SH-SY5Y (cell line): ENCODE measurements at regions not wholly inside any gene's neighbourhood (a gene's known extent, or its start where the extent isn't known, plus 50 kb on each side); places are given as distances from the start of the nearest gene placed in this dataset.

Experiments
- GATA2 ChIP-seq: IDR thresholded peaks from 2 replicates; pipeline ENCODE4 v1.6.1; 2011; ENCODE audit warnings: mild to moderate bottlenecking, low read depth, low read length
- GATA3 ChIP-seq: IDR thresholded peaks from 2 replicates; pipeline ENCODE4 v1.6.1; 2011; ENCODE audit warnings: low read depth, mild to moderate bottlenecking, low read length, moderate library complexity

DNA sequence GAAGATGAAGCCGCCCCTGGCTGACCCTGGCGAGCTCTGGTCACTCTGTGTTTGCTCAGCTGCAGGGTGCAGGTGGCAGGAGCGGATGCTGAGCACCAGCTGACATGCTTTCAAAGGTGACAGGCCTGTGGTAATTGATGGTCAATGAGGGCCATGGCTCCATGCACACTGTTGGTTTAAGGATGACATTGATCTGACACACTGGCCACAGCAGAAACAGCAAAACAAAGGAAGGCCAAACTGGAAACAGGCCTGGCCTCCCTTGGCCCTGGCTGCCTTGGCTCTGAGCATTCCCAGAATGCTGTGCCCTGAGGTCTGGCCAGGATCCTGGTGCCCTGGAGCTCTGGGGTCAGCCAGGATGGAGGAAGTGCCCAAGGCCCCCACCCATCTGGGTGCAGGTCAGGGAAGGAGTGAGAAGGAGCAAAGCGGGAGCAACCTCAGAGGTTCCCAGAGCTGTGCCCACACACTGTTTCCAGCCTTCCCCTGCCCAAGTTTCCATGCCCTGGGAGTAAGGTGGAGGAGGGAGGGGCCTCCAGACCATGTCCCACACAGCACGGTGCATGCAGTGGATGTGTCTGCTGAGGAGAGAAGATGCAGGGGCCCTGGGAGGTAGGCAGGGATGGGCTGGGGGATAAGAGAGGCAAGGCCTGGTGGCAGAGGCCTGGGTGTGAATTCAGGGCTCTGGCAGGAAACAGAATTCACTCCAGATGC is 302.2 kb downstream of the RPS24 start:
- TF ChIP-seq GATA2 (no peak), GATA3 (no peak)

GRCh38 chr10:78336402-78336791 is 302.7 kb downstream of the RPS24 start:
- TF ChIP-seq GATA2: no peak
- TF ChIP-seq GATA3: no peak

- TF ChIP-seq GATA3 (no peak), GATA2 (no peak)
Observed at GRCh38 chr10:78337016-78337415, 303.4 kb downstream of the RPS24 start.

GRCh38 chr10:78337646-78338391 is 304.2 kb downstream of the RPS24 start:
- no peak for TF ChIP-seq GATA2
- TF ChIP-seq GATA3: no peak

DNA sequence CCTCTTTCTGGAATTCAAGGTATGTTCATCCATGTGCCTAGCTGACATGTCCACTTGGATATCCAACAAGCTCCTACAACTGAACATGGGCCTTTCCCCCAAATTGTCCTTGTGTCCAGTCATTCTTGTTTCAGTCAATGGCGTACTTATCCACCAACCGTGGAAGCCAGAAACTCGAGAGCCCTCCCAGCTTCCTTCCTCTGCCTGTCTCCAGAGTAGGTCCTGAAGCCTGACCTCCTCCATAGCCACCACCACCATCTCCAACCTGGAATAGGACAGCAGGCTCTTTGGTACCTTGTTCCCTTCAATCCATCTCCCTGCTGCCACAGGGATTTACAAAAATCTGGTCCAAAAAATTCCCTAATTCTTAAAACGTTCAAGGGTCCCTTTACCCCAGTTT is 305.1 kb downstream of the RPS24 start:
- TF ChIP-seq GATA2 (no peak), GATA3 (no peak)

DNA sequence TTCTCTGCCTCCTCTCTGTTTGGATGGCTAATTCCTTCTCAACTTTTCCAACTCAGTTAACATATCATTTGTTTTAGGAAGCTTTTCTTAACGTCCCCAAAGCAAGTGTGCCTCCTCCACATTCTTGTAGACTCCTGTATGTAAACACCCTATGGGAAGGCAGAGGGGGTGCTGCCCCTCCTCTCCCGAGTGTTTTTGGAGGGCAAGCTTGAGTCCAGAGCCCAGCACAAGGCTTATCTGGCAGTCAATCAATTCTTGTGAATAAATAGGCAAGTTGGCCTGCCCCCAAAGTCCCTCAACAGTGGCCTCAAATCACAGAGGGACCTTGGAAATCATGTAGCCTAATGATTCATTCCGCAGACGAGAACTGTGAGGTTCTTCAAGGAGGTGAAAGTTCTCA is 305.6 kb downstream of the RPS24 start:
- TF ChIP-seq GATA3 (no peak), GATA2 (no peak)

GRCh38 chr10:78341953-78342614 is 308.4 kb downstream of the RPS24 start:
- no peak for TF ChIP-seq GATA2
- TF ChIP-seq GATA3: no peak

- no peak for TF ChIP-seq GATA3
Observed at GRCh38 chr10:78342827-78343653, 309.4 kb downstream of the RPS24 start.

- TF ChIP-seq GATA3 (no peak), GATA2 (no peak)
Observed at GRCh38 chr10:78346721-78347120, 313.1 kb downstream of the RPS24 start.

DNA sequence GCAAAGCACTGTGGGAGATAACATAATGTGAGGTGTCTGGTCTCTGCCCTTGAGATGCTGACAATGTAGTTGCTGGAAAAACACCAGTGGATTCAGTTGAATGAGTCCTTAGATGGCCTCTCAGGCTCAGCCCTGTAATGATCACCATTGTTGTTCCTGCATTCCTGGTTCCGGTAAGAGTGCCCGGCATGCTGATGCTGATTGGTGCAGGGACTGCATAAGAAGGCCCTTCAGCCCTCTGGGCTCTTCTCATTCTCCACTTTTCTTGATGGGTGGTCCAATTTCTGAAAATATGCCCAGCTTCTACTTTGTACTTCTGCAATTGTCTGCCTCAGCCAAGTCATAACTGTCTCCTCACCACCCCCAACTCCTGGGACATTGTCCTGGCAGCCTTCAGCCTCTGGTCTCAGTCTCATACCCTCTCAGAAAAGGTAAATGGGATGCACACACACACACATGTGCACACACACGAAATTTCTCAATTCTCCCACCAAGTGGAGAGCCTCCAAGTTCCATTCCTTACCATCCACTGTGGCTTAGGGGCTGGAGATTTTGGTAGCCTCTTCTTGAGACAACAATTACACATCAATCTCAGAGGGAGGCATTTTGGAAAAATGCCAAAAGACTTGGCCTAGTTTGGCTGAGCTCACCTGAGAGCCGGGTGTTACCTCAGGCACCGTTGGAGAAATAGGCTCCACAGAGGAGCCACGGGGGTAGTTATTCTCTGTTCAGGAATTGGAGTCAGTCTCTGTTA is 314.9 kb downstream of the RPS24 start:
- TF ChIP-seq GATA2: no peak
- no peak for TF ChIP-seq GATA3

DNA sequence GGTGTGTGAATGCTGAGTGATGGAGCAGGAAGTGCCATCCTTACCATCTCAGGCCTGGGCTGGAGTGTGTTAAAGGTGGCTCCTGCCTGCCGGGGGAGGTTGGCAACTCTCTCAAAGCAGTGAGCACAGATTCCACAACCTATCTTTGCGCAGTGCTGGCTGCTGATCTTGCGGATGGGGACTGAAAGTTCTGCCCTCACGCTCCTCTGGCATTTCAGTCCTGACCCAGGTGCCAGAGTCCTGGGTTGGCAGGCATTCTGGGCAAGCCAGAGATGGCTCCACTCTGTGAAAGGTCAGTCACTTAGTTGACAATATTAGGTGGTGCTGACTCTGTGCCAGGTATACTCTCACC is 315.5 kb downstream of the RPS24 start:
- TF ChIP-seq GATA2 (no peak), GATA3 (no peak)

GRCh38 chr10:78349911-78350663 is 316.4 kb downstream of the RPS24 start:
- TF ChIP-seq GATA2: no peak

DNA sequence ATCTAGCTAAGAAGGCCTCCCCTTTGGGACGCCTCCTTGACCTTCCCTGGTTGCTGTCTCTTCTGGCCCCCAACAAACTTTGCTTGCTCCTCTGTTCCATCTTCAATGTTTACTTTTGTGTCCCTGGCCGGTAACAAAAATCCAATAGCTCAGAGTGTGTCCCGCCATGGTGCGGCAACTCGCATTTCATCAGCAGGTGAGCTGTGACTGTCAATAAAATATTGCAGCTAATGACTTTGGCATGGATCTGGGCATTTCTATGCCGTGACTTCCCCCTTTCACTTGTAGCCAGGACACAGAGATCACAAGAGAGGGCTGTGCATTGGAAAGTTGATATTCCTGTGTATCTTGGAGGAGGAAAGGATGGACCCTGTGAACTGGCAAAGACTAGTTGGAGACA is 317.6 kb downstream of the RPS24 start:
- TF ChIP-seq GATA3 (no peak), GATA2 (no peak)

DNA sequence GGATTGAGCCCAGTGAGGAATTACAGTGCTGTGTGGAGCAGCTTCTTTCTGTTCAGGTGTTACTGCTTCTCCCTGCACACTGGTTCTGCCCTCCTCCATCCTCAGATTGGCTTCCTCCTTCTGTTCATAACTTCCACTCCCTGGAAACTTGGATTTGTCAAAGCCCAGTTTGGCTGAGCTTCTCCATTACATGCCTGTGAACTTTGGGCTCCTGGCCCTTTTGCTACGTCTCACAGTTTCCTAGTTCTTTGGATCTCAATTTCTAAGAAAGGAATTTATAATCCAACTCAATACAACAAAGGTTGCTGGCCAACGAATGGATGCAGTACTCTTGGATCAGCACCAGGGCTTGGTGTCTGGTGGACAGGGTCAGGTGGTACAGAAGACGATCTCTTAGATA is 318.1 kb downstream of the RPS24 start:
- TF ChIP-seq GATA3: no peak
- TF ChIP-seq GATA2: no peak
